CD14-positive monocyte (primary cell): ENCODE measurements at regions not wholly inside any gene's neighbourhood (a gene's known extent, or its start where the extent isn't known, plus 50 kb on each side); places are given as distances from the start of the nearest gene placed in this dataset.

ENCODE experiments used
- DNase-seq, 3 donors: peaks; one replicate each; pipeline ENCODE4 v3.0.0-alpha.2; 2011 to 2022
- H2AFZ ChIP-seq: 2 replicates; pipeline ENCODE4 v1.6.0; 2012; ENCODE audit warnings: mild to moderate bottlenecking, low read depth, low read length, inconsistent platforms; ENCODE audit not compliant: insufficient read depth, poor library complexity, severe bottlenecking
- H3K27ac ChIP-seq, 2 donors: 1 replicate in 1 of 2; 2 replicates in 1 of 2; pipeline ENCODE4 v1.5.1; 2012 to 2013; ENCODE audit warnings: low read length in 2 of 2, control low read depth in 1 of 2, inconsistent platforms in 1 of 2, low read depth in 1 of 2, mild to moderate bottlenecking in 1 of 2
- H3K27me3 ChIP-seq, 2 donors: one replicate each; pipeline versions ENCODE4 v1.6.0 to v1.6.1; 2011 to 2013; ENCODE audit warnings: low read length in 2 of 2; ENCODE audit not compliant: control insufficient read depth in 2 of 2, insufficient read depth in 2 of 2
- H3K36me3 ChIP-seq, 2 donors: replicated peaks in 1 of 2; 1 replicate in 1 of 2; 2 replicates in 1 of 2; pipeline versions ENCODE4 v1.5.1 to v1.6.1; 2012 to 2013; ENCODE audit warnings: low read length in 2 of 2, control low read depth in 1 of 2, inconsistent platforms in 1 of 2, mild to moderate bottlenecking in 1 of 2; ENCODE audit not compliant: insufficient read depth in 2 of 2, control insufficient read depth in 1 of 2
- H3K4me1 ChIP-seq, 2 donors: 1 replicate in 1 of 2; 2 replicates in 1 of 2; pipeline versions ENCODE4 v1.5.1 to v1.6.1; 2012 to 2013; ENCODE audit warnings: low read length in 2 of 2, control low read depth in 1 of 2, inconsistent platforms in 1 of 2, mild to moderate bottlenecking in 1 of 2, moderate library complexity in 1 of 2; ENCODE audit not compliant: insufficient read depth in 2 of 2, control insufficient read depth in 1 of 2
- H3K4me2 ChIP-seq: replicated peaks from 2 replicates; pipeline ENCODE3; 2012; ENCODE audit warnings: low read length, moderate library complexity, mild to moderate bottlenecking; ENCODE audit not compliant: poor library complexity, severe bottlenecking; ENCODE audit errors: extremely low read depth
- H3K4me3 ChIP-seq, 3 experiments: fragments of 200-600 bp in 1 of 3; sonication (generic) in 1 of 3; replicated peaks in 1 of 3; 1 replicate in 2 of 3; 2 replicates in 1 of 3; pipeline ENCODE4 v1.5.1; 2011 to 2013; ENCODE audit warnings: low read length in 3 of 3, mild to moderate bottlenecking in 3 of 3, control low read depth in 2 of 3, low read depth in 2 of 3, inconsistent platforms in 1 of 3, moderate library complexity in 1 of 3
- H3K79me2 ChIP-seq: 2 replicates; pipeline ENCODE4 v1.6.0; 2012; ENCODE audit warnings: mild to moderate bottlenecking, control low read depth, inconsistent platforms, low read length, moderate library complexity; ENCODE audit not compliant: insufficient read depth
- H3K9ac ChIP-seq: 2 replicates; pipeline ENCODE4 v1.6.0; 2017; ENCODE audit warnings: low read length, mild to moderate bottlenecking; ENCODE audit not compliant: insufficient read depth, poor library complexity, severe bottlenecking
- H3K9me3 ChIP-seq, 2 donors: replicated peaks in 1 of 2; 1 replicate in 1 of 2; 2 replicates in 1 of 2; pipeline versions ENCODE4 v1.5.1 to v1.6.1; 2012 to 2013; ENCODE audit warnings: low read length in 2 of 2, control low read depth in 1 of 2; ENCODE audit not compliant: control insufficient read depth in 1 of 2, insufficient read depth in 1 of 2
- H4K20me1 ChIP-seq: 2 replicates; pipeline ENCODE4 v1.6.0; 2012; ENCODE audit warnings: mild to moderate bottlenecking, low read length, control low read depth, moderate library complexity; ENCODE audit not compliant: insufficient read depth
- H3K27ac Mint-ChIP-seq, 7 donors: one replicate each; pipeline ENCODE4 v1.8.0; 2020; ENCODE audit warnings: mild to moderate bottlenecking in 7 of 7, mixed read lengths in 7 of 7, moderate library complexity in 6 of 7, inconsistent platforms in 2 of 7
- H3K27me3 Mint-ChIP-seq, 3 donors: one replicate each; pipeline ENCODE4 v1.8.0; 2021 to 2022; ENCODE audit warnings: low read depth in 3 of 3, mild to moderate bottlenecking in 3 of 3, mixed read lengths in 3 of 3, moderate library complexity in 3 of 3, inconsistent platforms in 1 of 3
- H3K36me3 Mint-ChIP-seq, 2 donors: one replicate each; pipeline ENCODE4 v1.8.0; 2020; ENCODE audit warnings: mixed read lengths in 2 of 2, inconsistent platforms in 1 of 2, mild to moderate bottlenecking in 1 of 2
- H3K4me1 Mint-ChIP-seq: one replicate; pipeline ENCODE4 v1.8.0; 2020; ENCODE audit warnings: mild to moderate bottlenecking, mixed read lengths
- H3K4me3 Mint-ChIP-seq, 2 donors: one replicate each; pipeline ENCODE4 v1.8.0; 2020; ENCODE audit warnings: mild to moderate bottlenecking in 2 of 2, mixed read lengths in 2 of 2, moderate library complexity in 1 of 2
- H3K9me3 Mint-ChIP-seq, 7 donors: one replicate each; pipeline ENCODE4 v1.8.0; 2020 to 2022; ENCODE audit warnings: mixed read lengths in 7 of 7, mild to moderate bottlenecking in 6 of 7, moderate library complexity in 6 of 7, inconsistent platforms in 2 of 7
- WGBS: methylation state at CpG from one replicate; pipeline ENCODE4 v1.1.5; 2013; ENCODE audit warnings: missing lambda C conversion rate; ENCODE audit not compliant: insufficient coverage; 5-methylcytosine and 5-hydroxymethylcytosine counted together
- intact Hi-C, 2 donors: fragments of 100-400 bp; cut with micrococcal nuclease; formaldehyde crosslinking; loops; one replicate each; pipeline versions ENCODE4 v1.15.0 to v1.15.1; 2023
- TF ChIP-seq, protein P1 (sequence below): fragments of 200-600 bp; IDR thresholded peaks from one replicate; pipeline ENCODE4 v1.8.0; 2022; ENCODE audit warnings: antibody characterized with exemption, mild to moderate bottlenecking

DNA sequence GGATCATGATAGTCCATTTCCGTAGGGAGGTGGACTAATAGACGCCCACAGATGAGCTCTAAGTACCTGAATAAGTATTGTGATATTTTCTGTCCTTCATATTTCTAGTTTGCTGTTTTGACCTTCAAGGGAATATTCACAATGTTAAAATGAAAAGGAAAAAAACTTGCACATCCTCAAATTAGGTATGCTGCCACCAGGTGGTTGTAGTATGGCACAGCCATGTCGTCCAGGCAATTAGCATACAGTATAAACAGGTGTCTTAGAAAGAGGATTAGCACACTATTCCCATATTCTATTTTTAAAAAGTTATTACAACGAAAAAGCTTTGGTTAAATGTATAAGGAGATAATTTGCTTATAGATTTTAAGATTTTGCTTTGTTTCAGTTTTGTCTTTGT, 802.0 kb downstream of the RPA4 start:
- H4K20me1 ChIP-seq, result no peaks in the 10 kb centered on the region
- no peaks in the 10 kb centered on the region for H3K9me3 Mint-ChIP-seq

DNA sequence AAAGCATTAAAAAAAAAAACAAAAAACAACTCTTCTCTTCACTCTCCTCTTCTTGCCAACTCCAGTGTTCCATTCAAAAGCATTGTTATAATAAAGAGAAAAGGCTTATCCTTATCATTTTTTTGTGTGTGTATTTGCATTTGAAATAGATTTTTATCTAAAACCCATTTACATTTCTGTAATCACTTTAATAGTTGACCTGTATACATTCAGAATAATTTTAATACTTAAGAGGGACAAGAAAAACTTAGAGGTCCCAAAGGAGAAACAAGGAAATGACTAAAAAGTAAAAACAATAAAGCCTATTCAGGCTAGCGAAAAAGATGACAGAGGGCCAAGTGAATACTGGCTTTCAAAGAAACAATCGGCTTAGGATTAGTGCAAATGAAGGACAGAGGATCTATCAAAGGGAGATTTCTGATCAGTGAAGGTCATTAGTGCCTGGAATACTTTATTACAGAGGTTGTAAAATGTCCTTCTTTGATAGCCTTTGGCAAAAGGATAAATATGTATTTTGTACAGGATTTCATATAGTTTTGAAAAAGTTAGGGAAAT, 808.3 kb downstream of the RPA4 start:
- Mint-ChIP-seq H3K27me3 (no peaks in the 10 kb centered on the region), H3K4me1 (peaks cover 1% of the 10 kb centered on the region), H3K4me3 (no peak overlapping the region), H3K9me3 (no peaks in the 10 kb centered on the region), H3K27ac (no peak overlapping the region), H3K36me3 (no peaks in the 10 kb centered on the region)
- H4K20me1 ChIP-seq, result no peaks in the 10 kb centered on the region
- H3K4me2 ChIP-seq, result no peak overlapping the region
- no peak overlapping the region for H3K27ac ChIP-seq
- TF ChIP-seq, protein P1, sequence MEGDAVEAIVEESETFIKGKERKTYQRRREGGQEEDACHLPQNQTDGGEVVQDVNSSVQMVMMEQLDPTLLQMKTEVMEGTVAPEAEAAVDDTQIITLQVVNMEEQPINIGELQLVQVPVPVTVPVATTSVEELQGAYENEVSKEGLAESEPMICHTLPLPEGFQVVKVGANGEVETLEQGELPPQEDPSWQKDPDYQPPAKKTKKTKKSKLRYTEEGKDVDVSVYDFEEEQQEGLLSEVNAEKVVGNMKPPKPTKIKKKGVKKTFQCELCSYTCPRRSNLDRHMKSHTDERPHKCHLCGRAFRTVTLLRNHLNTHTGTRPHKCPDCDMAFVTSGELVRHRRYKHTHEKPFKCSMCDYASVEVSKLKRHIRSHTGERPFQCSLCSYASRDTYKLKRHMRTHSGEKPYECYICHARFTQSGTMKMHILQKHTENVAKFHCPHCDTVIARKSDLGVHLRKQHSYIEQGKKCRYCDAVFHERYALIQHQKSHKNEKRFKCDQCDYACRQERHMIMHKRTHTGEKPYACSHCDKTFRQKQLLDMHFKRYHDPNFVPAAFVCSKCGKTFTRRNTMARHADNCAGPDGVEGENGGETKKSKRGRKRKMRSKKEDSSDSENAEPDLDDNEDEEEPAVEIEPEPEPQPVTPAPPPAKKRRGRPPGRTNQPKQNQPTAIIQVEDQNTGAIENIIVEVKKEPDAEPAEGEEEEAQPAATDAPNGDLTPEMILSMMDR, result no peak
- no peaks in the 10 kb centered on the region for H3K9me3 ChIP-seq
- H3K79me2 ChIP-seq, result no peaks in the 10 kb centered on the region
- H3K36me3 ChIP-seq, result no peaks in the 10 kb centered on the region
- intact Hi-C loops, result no loop called here
- no peak overlapping the region for H2AFZ ChIP-seq
- no peaks in the 10 kb centered on the region for H3K4me1 ChIP-seq
- no peak for DNase-seq
- no peaks in the 10 kb centered on the region for H3K27me3 ChIP-seq
- no CpG with 5 or more reads among the region's 2 CpGs for WGBS
- H3K4me3 ChIP-seq, result no peak overlapping the region
- H3K9ac ChIP-seq, result no peak overlapping the region

More for the DNA sequence above, 802.0 kb downstream of the RPA4 start:
- H3K4me1 ChIP-seq, result no peaks in the 10 kb centered on the region
- H3K9ac ChIP-seq, result no peak overlapping the region
- peaks cover 0 to 2% (median 0%) of the 10 kb centered on the region in 3 donors for H3K27me3 Mint-ChIP-seq
- H3K27me3 ChIP-seq, result no peaks in the 10 kb centered on the region
- H3K4me1 Mint-ChIP-seq, result peaks cover 4% of the 10 kb centered on the region
- TF ChIP-seq, protein P1, result peak; percentile 40
- no peaks in the 10 kb centered on the region for H3K9me3 ChIP-seq
- no peak overlapping the region for H2AFZ ChIP-seq
- no peak overlapping the region for H3K4me2 ChIP-seq
- H3K79me2 ChIP-seq, result no peaks in the 10 kb centered on the region
- no peaks in the 10 kb centered on the region for H3K36me3 ChIP-seq
- H3K4me3 Mint-ChIP-seq, result no peak overlapping the region
- H3K27ac Mint-ChIP-seq, result no peak overlapping the region
- no peak overlapping the region for H3K4me3 ChIP-seq
- peak in 1 of 3 donors; percentile 1 for DNase-seq
- no peak overlapping the region for H3K27ac ChIP-seq
- no peaks in the 10 kb centered on the region for H3K36me3 Mint-ChIP-seq
- intact Hi-C loops, result no loop called here
- WGBS, result no CpG with 5 or more reads among the region's 4 CpGs
